HG02852 (cell line): ENCODE measurements at regions not wholly inside any gene's neighbourhood (a gene's known extent, or its start where the extent isn't known, plus 50 kb on each side); places are given as distances from the start of the nearest gene placed in this dataset.

Source experiments
- ATAC-seq: cut with Tn5 transposase; IDR thresholded peaks from one replicate; pipeline ENCODE4 v1.9.1; 2021; ENCODE audit warnings: mild to moderate bottlenecking, moderate library complexity; ENCODE audit not compliant: unreplicated experiment

GRCh38 chr7:153381275-153382040 is 621.9 kb downstream of the ACTR3B start:
- ATAC-seq, result peak; percentile 72

- ATAC-seq, result no peak
Measured at GRCh38 chr7:153382641-153383101, 623.1 kb downstream of the ACTR3B start.

GRCh38 chr7:153383781-153384180 is 624.2 kb downstream of the ACTR3B start:
- no peak for ATAC-seq

GRCh38 chr7:153385502-153385901 is 626.0 kb downstream of the ACTR3B start:
- ATAC-seq, result no peak

- ATAC-seq, result no peak
Measured at GRCh38 chr7:153386556-153386955, 627.0 kb downstream of the ACTR3B start.

GRCh38 chr7:153388611-153389010 is 629.1 kb downstream of the ACTR3B start:
- ATAC-seq, result no peak

- ATAC-seq, result no peak
Measured at GRCh38 chr7:153389261-153389660, 629.7 kb downstream of the ACTR3B start.

GRCh38 chr7:153390955-153391354 is 631.4 kb downstream of the ACTR3B start:
- ATAC-seq, result no peak

GRCh38 chr7:153392726-153393125 is 633.2 kb downstream of the ACTR3B start:
- no peak for ATAC-seq

GRCh38 chr7:153393666-153394065 is 634.1 kb downstream of the ACTR3B start:
- no peak for ATAC-seq

- no peak for ATAC-seq
Measured at GRCh38 chr7:153396475-153396874, 636.9 kb downstream of the ACTR3B start.

- no peak for ATAC-seq
Measured at GRCh38 chr7:153397459-153397858, 637.9 kb downstream of the ACTR3B start.

- ATAC-seq, result no peak
Measured at GRCh38 chr7:153397906-153398305, 638.4 kb downstream of the ACTR3B start.

- ATAC-seq, result no peak
Measured at GRCh38 chr7:153398370-153398769, 638.8 kb downstream of the ACTR3B start.

GRCh38 chr7:153398789-153399553 is 639.4 kb downstream of the ACTR3B start:
- ATAC-seq, result no peak

GRCh38 chr7:153399554-153399940 is 640.0 kb downstream of the ACTR3B start:
- ATAC-seq, result no peak

GRCh38 chr7:153400735-153401593 is 641.4 kb downstream of the ACTR3B start:
- ATAC-seq, result no peak

GRCh38 chr7:153401795-153402720 is 642.5 kb downstream of the ACTR3B start:
- ATAC-seq, result no peak

- ATAC-seq, result no peak
Measured at GRCh38 chr7:153402721-153403541, 643.4 kb downstream of the ACTR3B start.
